WTC11 (cell line): ENCODE measurements at regions not wholly inside any gene's neighbourhood (a gene's known extent, or its start where the extent isn't known, plus 50 kb on each side); places are given as distances from the start of the nearest gene placed in this dataset.

Experiments
- ESRRA ChIP-seq: sonication (generic); formaldehyde crosslinking; IDR thresholded peaks from 2 replicates; pipeline ENCODE4 v1.8.1; 2022; ENCODE audit warnings: mild to moderate bottlenecking, missing genetic modification reagents, borderline replicate concordance
- HMGA2 ChIP-seq: fragments of 250-450 bp; sonication (Bioruptor Pico); IDR thresholded peaks from 2 replicates; pipeline ENCODE4 v1.4.0; 2021; ENCODE audit warnings: mild to moderate bottlenecking, moderate library complexity
- JUN ChIP-seq: sonication (generic); formaldehyde crosslinking; IDR thresholded peaks from 2 replicates; pipeline ENCODE4 v1.8.0; 2023; ENCODE audit warnings: mild to moderate bottlenecking, missing genetic modification reagents
- NR2C2 ChIP-seq: sonication (generic); formaldehyde crosslinking; IDR thresholded peaks from 2 replicates; pipeline ENCODE4 v1.8.0; 2022; ENCODE audit warnings: mild to moderate bottlenecking, missing genetic modification reagents
- NR3C1 ChIP-seq: sonication (generic); formaldehyde crosslinking; conservative IDR thresholded peaks from 2 replicates; pipeline ENCODE4 v1.8.1; 2023; ENCODE audit warnings: low read depth, mild to moderate bottlenecking, missing genetic modification reagents
- TP53 ChIP-seq: sonication (generic); formaldehyde crosslinking; IDR thresholded peaks from 2 replicates; pipeline ENCODE4 v1.8.1; 2023; ENCODE audit warnings: mild to moderate bottlenecking, missing genetic modification reagents
- TF ChIP-seq, protein P1 (sequence below): sonication (generic); formaldehyde crosslinking; IDR thresholded peaks from 2 replicates; pipeline ENCODE4 v1.8.1; 2023; ENCODE audit warnings: mild to moderate bottlenecking, missing genetic modification reagents, moderate library complexity
- TF ChIP-seq, protein P2 (sequence below): sonication (generic); formaldehyde crosslinking; IDR thresholded peaks from 2 replicates; pipeline ENCODE4 v1.8.0; 2022; ENCODE audit warnings: mild to moderate bottlenecking, missing genetic modification reagents
- TF ChIP-seq, protein P3 (sequence below): fragments of 200-600 bp; IDR thresholded peaks from 2 replicates; pipeline ENCODE4 v1.8.0; 2022; ENCODE audit warnings: antibody characterized with exemption
- TF ChIP-seq, protein P4 (sequence below): sonication (generic); formaldehyde crosslinking; IDR thresholded peaks from 2 replicates; pipeline ENCODE4 v1.8.1; 2023; ENCODE audit warnings: mild to moderate bottlenecking, missing genetic modification reagents, moderate library complexity

DNA sequence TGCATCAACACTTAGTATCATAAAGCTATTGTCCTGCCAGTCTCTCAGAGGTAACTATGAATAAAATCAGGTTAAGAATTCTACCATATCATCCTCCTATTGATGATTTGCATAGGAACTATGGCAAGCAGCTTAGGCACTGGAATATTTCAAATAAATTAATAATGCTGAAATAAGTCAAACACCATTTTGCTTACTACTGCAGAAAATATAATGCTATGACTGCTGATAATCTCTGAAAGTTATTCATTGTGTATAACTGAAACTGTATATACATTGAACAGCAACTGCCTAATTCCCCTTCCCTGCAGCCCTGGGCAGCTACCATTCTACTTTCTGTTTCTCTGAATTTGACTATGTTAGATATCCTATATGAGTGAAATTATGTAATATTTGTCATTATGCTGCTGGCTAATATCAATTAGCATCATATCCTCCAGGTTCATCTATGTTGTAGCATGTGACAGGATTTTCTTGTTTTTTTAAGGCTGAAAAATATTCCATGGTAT, 318.8 kb upstream of the SGCG start:
- TF ChIP-seq ESRRA (no peak), NR2C2 (CRISPR knock-in tag) (no peak), JUN (no peak), NR3C1 (CRISPR knock-in tag) (no peak), HMGA2 (CRISPR knock-in tag) (no peak), TP53 (CRISPR knock-in tag) (no peak)
- TF ChIP-seq, protein P1, sequence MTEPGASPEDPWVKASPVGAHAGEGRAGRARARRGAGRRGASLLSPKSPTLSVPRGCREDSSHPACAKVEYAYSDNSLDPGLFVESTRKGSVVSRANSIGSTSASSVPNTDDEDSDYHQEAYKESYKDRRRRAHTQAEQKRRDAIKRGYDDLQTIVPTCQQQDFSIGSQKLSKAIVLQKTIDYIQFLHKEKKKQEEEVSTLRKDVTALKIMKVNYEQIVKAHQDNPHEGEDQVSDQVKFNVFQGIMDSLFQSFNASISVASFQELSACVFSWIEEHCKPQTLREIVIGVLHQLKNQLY (CRISPR knock-in tag): no peak
- TF ChIP-seq, protein P2, sequence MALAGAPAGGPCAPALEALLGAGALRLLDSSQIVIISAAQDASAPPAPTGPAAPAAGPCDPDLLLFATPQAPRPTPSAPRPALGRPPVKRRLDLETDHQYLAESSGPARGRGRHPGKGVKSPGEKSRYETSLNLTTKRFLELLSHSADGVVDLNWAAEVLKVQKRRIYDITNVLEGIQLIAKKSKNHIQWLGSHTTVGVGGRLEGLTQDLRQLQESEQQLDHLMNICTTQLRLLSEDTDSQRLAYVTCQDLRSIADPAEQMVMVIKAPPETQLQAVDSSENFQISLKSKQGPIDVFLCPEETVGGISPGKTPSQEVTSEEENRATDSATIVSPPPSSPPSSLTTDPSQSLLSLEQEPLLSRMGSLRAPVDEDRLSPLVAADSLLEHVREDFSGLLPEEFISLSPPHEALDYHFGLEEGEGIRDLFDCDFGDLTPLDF (CRISPR knock-in tag): no peak
- TF ChIP-seq, protein P3, sequence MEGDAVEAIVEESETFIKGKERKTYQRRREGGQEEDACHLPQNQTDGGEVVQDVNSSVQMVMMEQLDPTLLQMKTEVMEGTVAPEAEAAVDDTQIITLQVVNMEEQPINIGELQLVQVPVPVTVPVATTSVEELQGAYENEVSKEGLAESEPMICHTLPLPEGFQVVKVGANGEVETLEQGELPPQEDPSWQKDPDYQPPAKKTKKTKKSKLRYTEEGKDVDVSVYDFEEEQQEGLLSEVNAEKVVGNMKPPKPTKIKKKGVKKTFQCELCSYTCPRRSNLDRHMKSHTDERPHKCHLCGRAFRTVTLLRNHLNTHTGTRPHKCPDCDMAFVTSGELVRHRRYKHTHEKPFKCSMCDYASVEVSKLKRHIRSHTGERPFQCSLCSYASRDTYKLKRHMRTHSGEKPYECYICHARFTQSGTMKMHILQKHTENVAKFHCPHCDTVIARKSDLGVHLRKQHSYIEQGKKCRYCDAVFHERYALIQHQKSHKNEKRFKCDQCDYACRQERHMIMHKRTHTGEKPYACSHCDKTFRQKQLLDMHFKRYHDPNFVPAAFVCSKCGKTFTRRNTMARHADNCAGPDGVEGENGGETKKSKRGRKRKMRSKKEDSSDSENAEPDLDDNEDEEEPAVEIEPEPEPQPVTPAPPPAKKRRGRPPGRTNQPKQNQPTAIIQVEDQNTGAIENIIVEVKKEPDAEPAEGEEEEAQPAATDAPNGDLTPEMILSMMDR: no peak
- TF ChIP-seq, protein P4, sequence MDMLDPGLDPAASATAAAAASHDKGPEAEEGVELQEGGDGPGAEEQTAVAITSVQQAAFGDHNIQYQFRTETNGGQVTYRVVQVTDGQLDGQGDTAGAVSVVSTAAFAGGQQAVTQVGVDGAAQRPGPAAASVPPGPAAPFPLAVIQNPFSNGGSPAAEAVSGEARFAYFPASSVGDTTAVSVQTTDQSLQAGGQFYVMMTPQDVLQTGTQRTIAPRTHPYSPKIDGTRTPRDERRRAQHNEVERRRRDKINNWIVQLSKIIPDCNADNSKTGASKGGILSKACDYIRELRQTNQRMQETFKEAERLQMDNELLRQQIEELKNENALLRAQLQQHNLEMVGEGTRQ (CRISPR knock-in tag): no peak
